Trophoblast cell (in vitro differentiated cells and primary cell): ENCODE measurements at regions not wholly inside any gene's neighbourhood (a gene's known extent, or its start where the extent isn't known, plus 50 kb on each side); places are given as distances from the start of the nearest gene placed in this dataset.

ENCODE experiments used
- DNase-seq, 2 donors: peaks; one replicate each; pipeline ENCODE4 v3.0.0-alpha.2; 2016
- H2AFZ ChIP-seq: 2 replicates; pipeline ENCODE4 v1.6.1; 2013; ENCODE audit warnings: low read length, moderate library complexity, mild to moderate bottlenecking; ENCODE audit not compliant: insufficient read depth, poor library complexity
- H2AK5ac ChIP-seq: 2 replicates; pipeline ENCODE4 v1.6.1; 2013; ENCODE audit warnings: mild to moderate bottlenecking, low read length
- H2BK120ac ChIP-seq: 2 replicates; pipeline ENCODE4 v1.6.1; 2013; ENCODE audit warnings: low read length, mild to moderate bottlenecking, moderate library complexity; ENCODE audit not compliant: insufficient read depth, poor library complexity
- H2BK12ac ChIP-seq: 2 replicates; pipeline ENCODE4 v1.6.1; 2013; ENCODE audit warnings: mild to moderate bottlenecking, low read length, moderate library complexity
- H2BK5ac ChIP-seq: 2 replicates; pipeline ENCODE4 v1.6.1; 2013; ENCODE audit warnings: low read length, low read depth, moderate library complexity, mild to moderate bottlenecking; ENCODE audit not compliant: poor library complexity
- H3K14ac ChIP-seq: 2 replicates; pipeline ENCODE4 v1.6.1; 2013; ENCODE audit warnings: mild to moderate bottlenecking, low read length
- H3K18ac ChIP-seq: 2 replicates; pipeline ENCODE4 v1.6.1; 2013; ENCODE audit warnings: mild to moderate bottlenecking, low read length
- H3K23ac ChIP-seq: 2 replicates; pipeline ENCODE4 v1.6.1; 2013; ENCODE audit warnings: low read length
- H3K27ac ChIP-seq: 2 replicates; pipeline ENCODE4 v1.5.1; 2013; ENCODE audit warnings: low read depth, mild to moderate bottlenecking, inconsistent platforms, low read length, moderate library complexity
- H3K27me3 ChIP-seq: 2 replicates; pipeline ENCODE4 v1.6.1; 2013; ENCODE audit warnings: inconsistent platforms, mild to moderate bottlenecking, low read length, moderate library complexity; ENCODE audit not compliant: insufficient read depth
- H3K36me3 ChIP-seq, 2 experiments: 1 replicate in 1 of 2; 2 replicates in 1 of 2; pipeline ENCODE4 v1.6.1; 2013; ENCODE audit warnings: low read length in 2 of 2, mild to moderate bottlenecking in 2 of 2, moderate library complexity in 1 of 2; ENCODE audit not compliant: insufficient read depth in 2 of 2, control insufficient read depth in 1 of 2
- H3K4ac ChIP-seq: 2 replicates; pipeline ENCODE4 v1.6.1; 2013; ENCODE audit warnings: low read depth, mild to moderate bottlenecking, low read length, moderate library complexity
- H3K4me1 ChIP-seq, 2 experiments: 1 replicate in 1 of 2; 2 replicates in 1 of 2; pipeline ENCODE4 v1.6.1; 2013; ENCODE audit warnings: low read length in 2 of 2, mild to moderate bottlenecking in 2 of 2, moderate library complexity in 1 of 2; ENCODE audit not compliant: insufficient read depth in 2 of 2, control insufficient read depth in 1 of 2
- H3K4me2 ChIP-seq: 2 replicates; pipeline ENCODE4 v1.6.1; 2013; ENCODE audit warnings: inconsistent platforms, mild to moderate bottlenecking, low read length, moderate library complexity
- H3K4me3 ChIP-seq: 2 replicates; pipeline ENCODE4 v1.5.1; 2013; ENCODE audit warnings: mild to moderate bottlenecking, low read depth, low read length, inconsistent platforms
- H3K79me1 ChIP-seq: one replicate; pipeline ENCODE4 v1.6.1; 2013; ENCODE audit warnings: low read length
- H3K79me2 ChIP-seq: 2 replicates; pipeline ENCODE4 v1.6.1; 2013; ENCODE audit warnings: low read length, mild to moderate bottlenecking; ENCODE audit not compliant: control insufficient read depth, insufficient read depth, poor library complexity
- H3K9ac ChIP-seq: 2 replicates; pipeline ENCODE4 v1.6.1; 2013; ENCODE audit warnings: mild to moderate bottlenecking, low read length
- H3K9me3 ChIP-seq: 2 replicates; pipeline ENCODE4 v1.6.1; 2013; ENCODE audit warnings: low read depth, mild to moderate bottlenecking, control low read depth, inconsistent platforms, low read length; ENCODE audit not compliant: insufficient read depth
- H4K12ac ChIP-seq: 2 replicates; pipeline ENCODE4 v1.6.1; 2013; ENCODE audit warnings: low read depth, mild to moderate bottlenecking, low read length, moderate library complexity
- H4K8ac ChIP-seq: 2 replicates; pipeline ENCODE4 v1.6.1; 2013; ENCODE audit warnings: low read depth, mild to moderate bottlenecking, low read length, moderate library complexity
- H4K91ac ChIP-seq: one replicate; pipeline ENCODE4 v1.6.1; 2013; ENCODE audit warnings: low read depth, mild to moderate bottlenecking, low read length, moderate library complexity
- WGBS: extraction: QIAGEN DNeasy Blood & Tissue Kit; methylation state at CpG from one replicate; pipeline ENCODE4 v1.1.7; 2013; ENCODE audit warnings: missing lambda C conversion rate; ENCODE audit not compliant: insufficient read length, insufficient coverage; ENCODE audit errors: extremely low coverage; 5-methylcytosine and 5-hydroxymethylcytosine counted together

GRCh38 chr17:55926276-55926990 is 175.6 kb downstream of the PCTP start:
- no peak overlapping the region for H3K9ac ChIP-seq
- H3K9me3 ChIP-seq, result no peaks in the 10 kb centered on the region
- H3K27ac ChIP-seq, result no peak overlapping the region
- no peak overlapping the region for H4K8ac ChIP-seq
- H3K4me2 ChIP-seq, result no peak overlapping the region
- no peak overlapping the region for H3K4me3 ChIP-seq
- H3K14ac ChIP-seq, result no peak overlapping the region
- no peaks in the 10 kb centered on the region for H3K79me2 ChIP-seq
- H2BK12ac ChIP-seq, result no peak overlapping the region
- no peak overlapping the region for H4K12ac ChIP-seq
- no CpG with 5 or more reads among the region's 4 CpGs for WGBS
- DNase-seq, result no peak
- H3K18ac ChIP-seq, result no peak overlapping the region
- H3K79me1 ChIP-seq, result no peaks in the 10 kb centered on the region
- H2AK5ac ChIP-seq, result no peak overlapping the region
- H4K91ac ChIP-seq, result no peak overlapping the region
- no peaks in the 10 kb centered on the region for H3K4me1 ChIP-seq
- H3K4ac ChIP-seq, result no peak overlapping the region
- H2AFZ ChIP-seq, result no peak overlapping the region
- H3K36me3 ChIP-seq, result no peaks in the 10 kb centered on the region
- no peak overlapping the region for H2BK120ac ChIP-seq
- H3K23ac ChIP-seq, result no peak overlapping the region
- no peaks in the 10 kb centered on the region for H3K27me3 ChIP-seq
- no peak overlapping the region for H2BK5ac ChIP-seq

GRCh38 chr17:55930291-55930809 is 179.5 kb downstream of the PCTP start:
- Histone ChIP-seq H4K12ac (no peak overlapping the region), H3K79me1 (no peaks in the 10 kb centered on the region), H3K4me1 (no peaks in the 10 kb centered on the region), H3K18ac (no peak overlapping the region), H2AK5ac (no peak overlapping the region), H4K8ac (no peak overlapping the region), H3K4me3 (no peak overlapping the region), H2BK120ac (no peak overlapping the region), H3K9me3 (no peaks in the 10 kb centered on the region), H3K4me2 (no peak overlapping the region), H4K91ac (no peak overlapping the region), H3K79me2 (no peaks in the 10 kb centered on the region), H3K9ac (no peak overlapping the region), H2BK12ac (no peak overlapping the region), H3K23ac (no peak overlapping the region), H3K27me3 (no peaks in the 10 kb centered on the region), H3K27ac (no peak overlapping the region), H3K4ac (no peak overlapping the region), H2AFZ (no peak overlapping the region), H2BK5ac (no peak overlapping the region), H3K36me3 (no peaks in the 10 kb centered on the region), H3K14ac (no peak overlapping the region)
- DNase-seq, result no peak
- WGBS, result no CpG with 5 or more reads among the region's 1 CpG

- no peak overlapping the region for H2AK5ac ChIP-seq
- no peak overlapping the region for H3K18ac ChIP-seq
- H4K8ac ChIP-seq, result no peak overlapping the region
- no peak overlapping the region for H4K12ac ChIP-seq
- H3K23ac ChIP-seq, result no peak overlapping the region
- no peaks in the 10 kb centered on the region for H3K36me3 ChIP-seq
- no peaks in the 10 kb centered on the region for H3K27me3 ChIP-seq
- H3K79me2 ChIP-seq, result no peaks in the 10 kb centered on the region
- H3K9me3 ChIP-seq, result no peaks in the 10 kb centered on the region
- H4K91ac ChIP-seq, result no peak overlapping the region
- DNase-seq, result no peak
- no peak overlapping the region for H3K14ac ChIP-seq
- no peak overlapping the region for H3K27ac ChIP-seq
- no peak overlapping the region for H2AFZ ChIP-seq
- H3K4me3 ChIP-seq, result no peak overlapping the region
- H3K4me2 ChIP-seq, result no peak overlapping the region
- no peaks in the 10 kb centered on the region for H3K79me1 ChIP-seq
- H2BK12ac ChIP-seq, result no peak overlapping the region
- no CpG with 5 or more reads among the region's 1 CpG for WGBS
- H3K9ac ChIP-seq, result no peak overlapping the region
- no peaks in the 10 kb centered on the region for H3K4me1 ChIP-seq
- H3K4ac ChIP-seq, result no peak overlapping the region
- no peak overlapping the region for H2BK5ac ChIP-seq
- H2BK120ac ChIP-seq, result no peak overlapping the region
These were observed 180.6 kb downstream of the PCTP start for GRCh38 chr17:55931446-55931845.

GRCh38 chr17:55932973-55933372 is 182.1 kb downstream of the PCTP start:
- no peak for DNase-seq
- H3K4me2 ChIP-seq, result no peak overlapping the region

More at GRCh38 chr17:55932973-55933372, 182.1 kb downstream of the PCTP start:
- no peak overlapping the region for H3K14ac ChIP-seq
- H2AFZ ChIP-seq, result no peak overlapping the region
- no peaks in the 10 kb centered on the region for H3K79me1 ChIP-seq
- H4K12ac ChIP-seq, result no peak overlapping the region
- no peaks in the 10 kb centered on the region for H3K36me3 ChIP-seq
- H4K91ac ChIP-seq, result no peak overlapping the region
- H2BK5ac ChIP-seq, result no peak overlapping the region
- H3K23ac ChIP-seq, result no peak overlapping the region
- H3K4ac ChIP-seq, result no peak overlapping the region
- H3K27me3 ChIP-seq, result no peaks in the 10 kb centered on the region
- H3K9ac ChIP-seq, result no peak overlapping the region
- no peak overlapping the region for H2BK12ac ChIP-seq
- H3K4me1 ChIP-seq, result no peaks in the 10 kb centered on the region
- H2AK5ac ChIP-seq, result no peak overlapping the region
- no peak overlapping the region for H4K8ac ChIP-seq
- WGBS, result no CpG with 5 or more reads among the region's 2 CpGs
- H2BK120ac ChIP-seq, result no peak overlapping the region
- no peak overlapping the region for H3K27ac ChIP-seq
- no peaks in the 10 kb centered on the region for H3K79me2 ChIP-seq
- H3K4me3 ChIP-seq, result no peak overlapping the region
- no peak overlapping the region for H3K18ac ChIP-seq
- H3K9me3 ChIP-seq, result no peaks in the 10 kb centered on the region
